Thyroid gland (tissue), 4 donors: ENCODE measurements at regions not wholly inside any gene's neighbourhood (a gene's known extent, or its start where the extent isn't known, plus 50 kb on each side); places are given as distances from the start of the nearest gene placed in this dataset.

ENCODE experiments used
- CTCF ChIP-seq, 6 experiments: fragments of 200-600 bp in 3 of 6; fragments of 450-650 bp in 3 of 6; sonication (generic) in 3 of 6; IDR thresholded peaks; one replicate each; pipeline ENCODE4 v1.5.1; 2016 to 2019; ENCODE audit warnings: antibody characterized with exemption in 6 of 6, mild to moderate bottlenecking in 2 of 6, inconsistent platforms in 1 of 6, moderate library complexity in 1 of 6
- POLR2A ChIP-seq, 2 donors: fragments of 450-650 bp; IDR thresholded peaks; one replicate each; pipeline ENCODE4 v1.6.1; 2017; ENCODE audit warnings: antibody characterized with exemption in 2 of 2, mild to moderate bottlenecking in 2 of 2, moderate library complexity in 1 of 2

GRCh38 chr14:101654051-101654450, 92.8 kb downstream of the DIO3 start:
- TF ChIP-seq CTCF (IDR thresholded peaks at IDR 0.05), result no peak
- TF ChIP-seq POLR2A (IDR thresholded peaks at IDR 0.05), result no peak
